ENCODE measurements at regions not wholly inside any gene's neighbourhood (a gene's known extent, or its start where the extent isn't known, plus 50 kb on each side); places are given as distances from the start of the nearest gene placed in this dataset.
"Not testable (repeated sequence)": the region's sequence is repeated elsewhere in the genome, so short reads cannot be mapped to it uniquely, and the experiment has no call there.

GRCh38 chr2:117222809-117223208 lies 591.7 kb upstream of the DDX18 start:
- no peak for DNase-seq

GRCh38 chr2:117232305-117232704 lies 582.2 kb upstream of the DDX18 start:
- no peak for DNase-seq

GRCh38 chr2:117257362-117257761 lies 557.1 kb upstream of the DDX18 start:
- no peak for DNase-seq

GRCh38 chr2:117269574-117269973 lies 544.9 kb upstream of the DDX18 start:
- DNase-seq = no peak

- no peak for DNase-seq
These were observed 542.9 kb upstream of the DDX18 start for GRCh38 chr2:117271631-117272030.

- no peak for DNase-seq
These were observed 541.4 kb upstream of the DDX18 start for GRCh38 chr2:117273009-117273671.

- DNase-seq = no peak
These were observed 521.5 kb upstream of the DDX18 start for GRCh38 chr2:117293012-117293411.

GRCh38 chr2:117299451-117299850 lies 515.0 kb upstream of the DDX18 start:
- DNase-seq = no peak

GRCh38 chr2:117308861-117309770 lies 505.4 kb upstream of the DDX18 start:
- DNase-seq = no peak

GRCh38 chr2:117321816-117322215 lies 492.7 kb upstream of the DDX18 start:
- no peak for DNase-seq

GRCh38 chr2:117323331-117323730 lies 491.2 kb upstream of the DDX18 start:
- DNase-seq = no peak

GRCh38 chr2:117330641-117331040 lies 483.9 kb upstream of the DDX18 start:
- DNase-seq = no peak

- no peak for DNase-seq
These were observed 478.5 kb upstream of the DDX18 start for GRCh38 chr2:117335967-117336366.

GRCh38 chr2:117336496-117336895 lies 478.0 kb upstream of the DDX18 start:
- no peak for DNase-seq

- DNase-seq = not testable (repeated sequence)
These were observed 476.5 kb upstream of the DDX18 start for GRCh38 chr2:117337981-117338380.

GRCh38 chr2:117339980-117340379 lies 474.5 kb upstream of the DDX18 start:
- DNase-seq = no peak

- DNase-seq = no peak
These were observed 472.8 kb upstream of the DDX18 start for GRCh38 chr2:117341690-117342089.

GRCh38 chr2:117342415-117342814 lies 472.1 kb upstream of the DDX18 start:
- no peak for DNase-seq

- DNase-seq = no peak
These were observed 464.8 kb upstream of the DDX18 start for GRCh38 chr2:117349687-117350086.

GRCh38 chr2:117351396-117351795 lies 463.1 kb upstream of the DDX18 start:
- DNase-seq = no peak

GRCh38 chr2:117359266-117359914 lies 455.1 kb upstream of the DDX18 start:
- no peak for DNase-seq

GRCh38 chr2:117360586-117360985 lies 453.9 kb upstream of the DDX18 start:
- no peak for DNase-seq

- no peak for DNase-seq
These were observed 435.8 kb upstream of the DDX18 start for GRCh38 chr2:117378653-117379052.
